Kidney (tissue), 13 donors: ENCODE measurements at regions not wholly inside any gene's neighbourhood (a gene's known extent, or its start where the extent isn't known, plus 50 kb on each side); places are given as distances from the start of the nearest gene placed in this dataset.

Experiments used
- DNase-seq, 5 donors: peaks; one replicate each; pipeline ENCODE4 v3.0.0-alpha.2; 2013 to 2020
- FAIRE-seq: peaks from 2 replicates; lab custom pipeline; 2012; peaks lifted over from hg19 to GRCh38; lab: Jason Lieb, UNC
- H3K27ac ChIP-seq, 2 donors: one replicate each; pipeline ENCODE4 v1.7.0; 2013; ENCODE audit warnings: low read depth in 2 of 2, low read length in 2 of 2, inconsistent platforms in 1 of 2
- H3K27me3 ChIP-seq: one replicate; pipeline ENCODE4 v1.7.1; 2013; ENCODE audit warnings: low read length, inconsistent platforms; ENCODE audit not compliant: control insufficient read depth, insufficient read depth
- H3K36me3 ChIP-seq, 3 donors: one replicate each; pipeline versions ENCODE4 v1.7.0 to v1.7.1; 2013; ENCODE audit warnings: low read length in 3 of 3, control low read depth in 1 of 3, inconsistent platforms in 1 of 3; ENCODE audit not compliant: insufficient read depth in 3 of 3, control insufficient read depth in 2 of 3
- H3K4me1 ChIP-seq, 3 donors: one replicate each; pipeline versions ENCODE4 v1.7.0 to v1.7.1; 2013; ENCODE audit warnings: low read length in 3 of 3, inconsistent platforms in 1 of 3, low read depth in 1 of 3; ENCODE audit not compliant: control insufficient read depth in 2 of 3, insufficient read depth in 2 of 3
- H3K4me3 ChIP-seq, 3 donors: one replicate each; pipeline versions ENCODE4 v1.7.0 to v1.8.1; 2013; ENCODE audit warnings: low read length in 3 of 3, control low read depth in 1 of 3, inconsistent platforms in 1 of 3
- H3K9ac ChIP-seq, 3 donors: one replicate each; pipeline versions ENCODE4 v1.7.0 to v1.7.1; 2013; ENCODE audit warnings: low read length in 3 of 3, control low read depth in 1 of 3, inconsistent platforms in 1 of 3
- H3K9me3 ChIP-seq, 3 donors: one replicate each; pipeline versions ENCODE4 v1.7.0 to v1.7.1; 2013; ENCODE audit warnings: low read length in 3 of 3, control low read depth in 1 of 3, inconsistent platforms in 1 of 3; ENCODE audit not compliant: control insufficient read depth in 2 of 3, insufficient read depth in 1 of 3
- intact Hi-C: fragments of 100-400 bp; cut with DNase I; formaldehyde crosslinking; loops from one replicate; pipeline ENCODE4 v1.11.1; 2022
- TF ChIP-seq, protein P1 (sequence below): IDR thresholded peaks from 3 replicates; pipeline ENCODE4 v1.5.1; 2012; ENCODE audit warnings: mild to moderate bottlenecking, moderate library complexity, borderline replicate concordance; ENCODE audit not compliant: insufficient read depth; ENCODE audit errors: extremely low read depth
- donor health status: control.
- donor health status: control.
- donor health status: control.
- donor health status: control.
- donor health status: control.
- donor health status: DM: yes; HTN: yes; CAD: no.
- donor health status: Normal renal cell carcinoma (clear cell type).

DNA sequence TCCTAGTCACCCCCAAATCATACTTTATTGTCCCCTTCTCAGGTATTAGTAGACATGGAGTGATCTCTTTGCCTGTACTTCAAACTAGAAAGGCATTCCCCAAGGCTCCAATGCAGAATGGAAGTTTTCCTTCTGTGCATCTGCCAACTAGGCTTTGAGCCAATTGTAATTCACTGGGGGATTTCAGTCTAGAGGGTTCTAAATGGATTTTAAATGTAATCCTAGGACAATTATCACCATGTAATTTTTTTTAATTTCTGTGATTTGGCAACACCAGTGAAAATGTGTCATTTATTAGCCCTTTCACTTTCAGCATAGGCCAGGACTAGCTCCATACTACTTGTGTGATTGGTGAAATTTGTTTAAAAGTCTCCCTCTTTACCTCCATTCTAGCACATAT, 557.6 kb upstream of the MARCKS start:
- Histone ChIP-seq H3K9ac (no peak overlapping the region), H3K9me3 (no peaks in the 10 kb centered on the region), H3K4me3 (no peak overlapping the region), H3K4me1 (no peaks in the 10 kb centered on the region), H3K27me3 (no peaks in the 10 kb centered on the region), H3K27ac (no peak overlapping the region), H3K36me3 (no peaks in the 10 kb centered on the region)
- intact Hi-C loops, result no loop called here
- DNase-seq (no peak), FAIRE-seq (no peak)
- TF ChIP-seq, protein P1, sequence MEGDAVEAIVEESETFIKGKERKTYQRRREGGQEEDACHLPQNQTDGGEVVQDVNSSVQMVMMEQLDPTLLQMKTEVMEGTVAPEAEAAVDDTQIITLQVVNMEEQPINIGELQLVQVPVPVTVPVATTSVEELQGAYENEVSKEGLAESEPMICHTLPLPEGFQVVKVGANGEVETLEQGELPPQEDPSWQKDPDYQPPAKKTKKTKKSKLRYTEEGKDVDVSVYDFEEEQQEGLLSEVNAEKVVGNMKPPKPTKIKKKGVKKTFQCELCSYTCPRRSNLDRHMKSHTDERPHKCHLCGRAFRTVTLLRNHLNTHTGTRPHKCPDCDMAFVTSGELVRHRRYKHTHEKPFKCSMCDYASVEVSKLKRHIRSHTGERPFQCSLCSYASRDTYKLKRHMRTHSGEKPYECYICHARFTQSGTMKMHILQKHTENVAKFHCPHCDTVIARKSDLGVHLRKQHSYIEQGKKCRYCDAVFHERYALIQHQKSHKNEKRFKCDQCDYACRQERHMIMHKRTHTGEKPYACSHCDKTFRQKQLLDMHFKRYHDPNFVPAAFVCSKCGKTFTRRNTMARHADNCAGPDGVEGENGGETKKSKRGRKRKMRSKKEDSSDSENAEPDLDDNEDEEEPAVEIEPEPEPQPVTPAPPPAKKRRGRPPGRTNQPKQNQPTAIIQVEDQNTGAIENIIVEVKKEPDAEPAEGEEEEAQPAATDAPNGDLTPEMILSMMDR, result no peak

DNA sequence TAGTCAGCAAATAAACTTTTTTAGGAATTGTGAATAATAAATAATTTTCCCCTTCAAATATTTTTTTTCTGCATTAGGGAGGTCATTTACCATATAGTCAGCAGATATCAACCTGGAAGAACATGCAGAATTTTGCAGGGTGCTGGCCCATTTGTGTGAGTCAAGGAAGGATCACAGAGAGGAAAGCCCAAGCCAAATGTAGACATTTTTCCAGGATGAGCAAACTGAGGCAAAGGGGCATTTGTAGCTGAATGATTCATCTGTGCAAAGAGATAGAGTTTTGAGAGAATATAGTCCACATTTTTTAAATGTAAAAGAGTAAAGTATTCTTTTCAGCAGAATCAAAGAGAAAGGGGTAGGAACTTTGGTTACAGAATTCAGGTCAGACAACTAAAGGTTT, 555.5 kb upstream of the MARCKS start:
- FAIRE-seq (no peak), DNase-seq (no peak)
- no peaks in the 10 kb centered on the region for H3K9me3 ChIP-seq
- no peak overlapping the region for H3K4me3 ChIP-seq
- H3K9ac ChIP-seq, result no peak overlapping the region
- no peaks in the 10 kb centered on the region for H3K27me3 ChIP-seq
- intact Hi-C loops, result no loop called here
- H3K4me1 ChIP-seq, result no peaks in the 10 kb centered on the region
- no peak overlapping the region for H3K27ac ChIP-seq
- TF ChIP-seq, protein P1, result no peak
- no peaks in the 10 kb centered on the region for H3K36me3 ChIP-seq

DNA sequence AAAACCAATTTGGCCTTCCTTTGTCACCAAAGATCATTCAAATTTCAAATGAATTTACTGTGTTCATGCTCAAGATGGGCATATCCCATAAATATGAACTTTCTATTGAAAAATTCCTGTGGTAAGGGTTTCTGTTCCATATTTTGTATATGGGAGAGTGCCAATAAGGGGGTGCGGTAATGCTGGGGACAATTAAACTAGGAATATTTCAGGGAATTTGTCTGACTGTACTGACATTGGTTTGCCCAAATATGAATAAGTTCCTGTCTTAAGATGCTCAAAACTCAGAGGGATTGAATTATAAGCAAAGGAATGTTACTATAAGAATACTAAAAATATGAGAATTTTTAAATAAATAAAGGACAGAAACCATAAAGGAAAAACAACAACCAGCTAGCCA, 553.0 kb upstream of the MARCKS start:
- Histone ChIP-seq H3K36me3 (no peaks in the 10 kb centered on the region), H3K9me3 (no peaks in the 10 kb centered on the region), H3K4me1 (no peaks in the 10 kb centered on the region), H3K27ac (no peak overlapping the region), H3K9ac (no peak overlapping the region), H3K4me3 (no peak overlapping the region), H3K27me3 (no peaks in the 10 kb centered on the region)
- intact Hi-C loops, result no loop called here
- DNase-seq (no peak), FAIRE-seq (no peak)
- TF ChIP-seq, protein P1, result no peak

DNA sequence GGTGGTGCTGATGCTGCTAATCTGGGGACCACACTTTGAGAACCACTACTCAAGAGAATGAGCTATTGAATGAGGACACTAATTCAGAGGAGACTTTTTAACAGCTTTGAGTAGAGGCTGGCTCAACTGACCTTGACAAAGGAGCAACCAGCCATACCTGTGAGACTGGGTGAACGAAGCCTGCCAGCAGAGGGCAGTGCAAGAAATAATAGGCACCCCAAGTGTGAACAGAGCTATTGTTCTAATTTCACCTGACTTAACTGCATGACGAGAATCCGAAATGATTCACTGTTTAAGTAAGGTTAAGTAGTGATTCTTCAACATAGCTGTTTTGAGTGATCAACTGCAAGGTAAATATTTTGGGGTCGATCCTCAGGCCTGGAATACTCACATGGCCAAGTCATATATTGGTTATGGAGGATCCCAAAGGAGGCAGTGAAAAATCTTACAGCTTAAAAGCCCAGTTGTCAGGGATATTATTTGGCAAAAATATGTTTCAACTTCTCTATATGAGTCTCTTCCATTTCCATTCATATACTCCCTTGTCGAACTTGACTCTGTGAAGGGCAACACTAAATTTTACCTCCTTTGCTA, 550.5 kb upstream of the MARCKS start:
- FAIRE-seq (peak; percentile 32), DNase-seq (peak in 3 of 5 donors; percentile 41 to 67 (median 47))
- intact Hi-C loops, result no loop called here

More for the DNA sequence above, 550.5 kb upstream of the MARCKS start:
- Histone ChIP-seq H3K4me1 (no peaks in the 10 kb centered on the region), H3K9ac (no peak overlapping the region), H3K4me3 (no peak overlapping the region), H3K36me3 (no peaks in the 10 kb centered on the region), H3K27ac (no peak overlapping the region), H3K27me3 (no peaks in the 10 kb centered on the region), H3K9me3 (no peaks in the 10 kb centered on the region)
- TF ChIP-seq, protein P1, result peak; percentile 73
